H1 (cell line): ENCODE measurements at regions not wholly inside any gene's neighbourhood (a gene's known extent, or its start where the extent isn't known, plus 50 kb on each side); places are given as distances from the start of the nearest gene placed in this dataset.

ENCODE experiments used
- CTCF ChIA-PET: fragments of 300-600 bp; sonication (Branson Sonifier 250); formaldehyde crosslinking; loops from one replicate; lab custom pipeline; 2021; ENCODE audit not compliant: partially characterized antibody; lab: Charles Lee
- POLR2A ChIA-PET: fragments of 300-600 bp; sonication (Branson Sonifier 250); formaldehyde crosslinking; loops from one replicate; lab custom pipeline; 2021; ENCODE audit warnings: inconsistent platforms; ENCODE audit not compliant: partially characterized antibody; lab: Charles Lee
- DNase-seq, 2 experiments: peaks; one replicate each; pipeline versions ENCODE4 v3.0.0 to v3.0.0-alpha.2; 2010 to 2022; ENCODE audit warnings: low spot score in 2 of 2, low read depth in 1 of 2, mixed read lengths in 1 of 2
- FAIRE-seq: peaks from 2 replicates; lab custom pipeline; 2011; peaks lifted over from hg19 to GRCh38; lab: Jason Lieb, UNC
- H2AFZ ChIP-seq: 2 replicates; pipeline ENCODE4 v1.8.1; 2012; ENCODE audit warnings: low read length, inconsistent platforms
- H2AK5ac ChIP-seq: 2 replicates; pipeline ENCODE4 v1.6.1; 2013; ENCODE audit warnings: low read depth, low read length
- H2BK120ac ChIP-seq: replicated peaks from 2 replicates; pipeline ENCODE3; 2013; ENCODE audit warnings: low read depth, low read length, inconsistent platforms
- H2BK12ac ChIP-seq: 2 replicates; pipeline ENCODE4 v1.6.1; 2013; ENCODE audit warnings: low read depth, low read length
- H2BK15ac ChIP-seq: 2 replicates; pipeline ENCODE4 v1.6.1; 2013; ENCODE audit warnings: low read length
- H2BK20ac ChIP-seq: 2 replicates; pipeline ENCODE4 v1.6.1; 2013; ENCODE audit warnings: low read length
- H2BK5ac ChIP-seq: 2 replicates; pipeline ENCODE4 v1.6.1; 2013; ENCODE audit warnings: low read depth, low read length
- H3K14ac ChIP-seq: 2 replicates; pipeline ENCODE4 v1.6.1; 2013; ENCODE audit warnings: inconsistent platforms; ENCODE audit not compliant: insufficient read length
- H3K18ac ChIP-seq: 2 replicates; pipeline ENCODE4 v1.6.1; 2013; ENCODE audit warnings: low read length; ENCODE audit errors: extremely low read depth
- H3K23ac ChIP-seq: 2 replicates; pipeline ENCODE4 v1.6.1; 2013; ENCODE audit warnings: inconsistent platforms; ENCODE audit not compliant: insufficient read length
- H3K23me2 ChIP-seq: 2 replicates; pipeline ENCODE4 v1.6.1; 2013; ENCODE audit warnings: low read depth, low read length
- H3K27ac ChIP-seq: 2 replicates; pipeline ENCODE4 v1.6.1; 2011; ENCODE audit warnings: low read depth, low read length, inconsistent platforms
- H3K27me3 ChIP-seq, 4 experiments: replicated peaks in 1 of 4; 1 replicate in 1 of 4; 2 replicates in 3 of 4; pipeline versions ENCODE4 v1.6.1 to v1.8.1; 2011 to 2013; ENCODE audit warnings: low read length in 3 of 4, mild to moderate bottlenecking in 3 of 4, inconsistent platforms in 2 of 4, mixed read lengths in 2 of 4, moderate library complexity in 1 of 4; ENCODE audit not compliant: control insufficient read depth in 3 of 4, insufficient read depth in 3 of 4; ENCODE audit errors: extremely low read depth in 1 of 4
- H3K36me3 ChIP-seq, 4 experiments: 2 replicates each; pipeline versions ENCODE4 v1.6.1 to v1.8.1; 2011 to 2013; ENCODE audit warnings: mild to moderate bottlenecking in 4 of 4, low read length in 3 of 4, moderate library complexity in 2 of 4, control low read depth in 1 of 4, inconsistent platforms in 1 of 4; ENCODE audit not compliant: insufficient read depth in 4 of 4, control insufficient read depth in 2 of 4
- H3K4ac ChIP-seq: replicated peaks from 2 replicates; pipeline ENCODE3; 2013; ENCODE audit warnings: low read length, low read depth, mixed read lengths, inconsistent platforms; ENCODE audit not compliant: insufficient read length
- H3K4me1 ChIP-seq, 4 experiments: replicated peaks in 1 of 4; 1 replicate in 1 of 4; 2 replicates in 3 of 4; pipeline versions ENCODE4 v1.6.1 to v1.8.1; 2011 to 2013; ENCODE audit warnings: low read length in 3 of 4, inconsistent platforms in 2 of 4, mixed read lengths in 1 of 4; ENCODE audit not compliant: insufficient read depth in 4 of 4, control insufficient read depth in 3 of 4
- H3K4me2 ChIP-seq, 2 experiments: 2 replicates each; pipeline versions ENCODE4 v1.6.1 to v1.8.1; 2011 to 2013; ENCODE audit warnings: low read depth in 2 of 2, low read length in 2 of 2, control low read depth in 1 of 2, inconsistent platforms in 1 of 2, mild to moderate bottlenecking in 1 of 2; ENCODE audit not compliant: insufficient read depth in 1 of 2
- H3K4me3 ChIP-seq, 4 experiments: fragments of 200-600, 300-600 bp in 1 of 4; sonication (generic), shearing (Covaris generic), sonication (Bioruptor Twin) in 1 of 4; 2 replicates each; pipeline versions ENCODE4 v1.5.1 to v1.8.1; 2011 to 2016; ENCODE audit warnings: low read length in 4 of 4, low read depth in 3 of 4, control low read depth in 2 of 4, inconsistent platforms in 2 of 4, mild to moderate bottlenecking in 2 of 4, mixed read lengths in 1 of 4, moderate library complexity in 1 of 4; ENCODE audit not compliant: insufficient read depth in 2 of 4; ENCODE audit errors: extremely low read depth in 1 of 4
- H3K56ac ChIP-seq: replicated peaks from 2 replicates; pipeline ENCODE3; 2013; ENCODE audit warnings: low read depth, mild to moderate bottlenecking, mixed read lengths, low read length, inconsistent platforms; ENCODE audit not compliant: insufficient read length
- H3K79me1 ChIP-seq: 2 replicates; pipeline ENCODE4 v1.6.1; 2013; ENCODE audit warnings: low read depth, low read length, control low read depth
- H3K79me2 ChIP-seq, 2 experiments: 2 replicates each; pipeline versions ENCODE4 v1.6.1 to v1.8.1; 2012 to 2013; ENCODE audit warnings: low read length in 2 of 2, mild to moderate bottlenecking in 2 of 2, inconsistent platforms in 1 of 2; ENCODE audit not compliant: insufficient read depth in 2 of 2, control insufficient read depth in 1 of 2
- H3K9ac ChIP-seq, 4 experiments: replicated peaks in 1 of 4; 1 replicate in 1 of 4; 2 replicates in 3 of 4; pipeline versions ENCODE4 v1.6.1 to v1.8.1; 2011 to 2013; ENCODE audit warnings: low read depth in 3 of 4, low read length in 3 of 4, control low read depth in 2 of 4, mild to moderate bottlenecking in 2 of 4, moderate library complexity in 2 of 4, inconsistent platforms in 1 of 4; ENCODE audit errors: extremely low read depth in 1 of 4
- H3K9me3 ChIP-seq, 2 experiments: 2 replicates each; pipeline versions ENCODE4 v1.6.1 to v1.8.1; 2012 to 2013; ENCODE audit warnings: mild to moderate bottlenecking in 2 of 2, moderate library complexity in 2 of 2, control low read depth in 1 of 2, inconsistent platforms in 1 of 2, low read depth in 1 of 2, low read length in 1 of 2, mixed read lengths in 1 of 2; ENCODE audit not compliant: insufficient read depth in 2 of 2
- H4K20me1 ChIP-seq, 2 experiments: replicated peaks in 1 of 2; 2 replicates each; pipeline versions ENCODE3 to v1.8.1; 2011 to 2013; ENCODE audit warnings: inconsistent platforms in 2 of 2, low read length in 2 of 2, mild to moderate bottlenecking in 1 of 2; ENCODE audit not compliant: insufficient read depth in 2 of 2, control insufficient read depth in 1 of 2
- H4K5ac ChIP-seq: 2 replicates; pipeline ENCODE4 v1.6.1; 2013; ENCODE audit warnings: low read length, low read depth, mixed read lengths, inconsistent platforms; ENCODE audit not compliant: insufficient read length
- H4K8ac ChIP-seq: 2 replicates; pipeline ENCODE4 v1.8.0; 2013; ENCODE audit warnings: mild to moderate bottlenecking, moderate library complexity, low read length, inconsistent platforms; ENCODE audit not compliant: insufficient read depth; ENCODE audit errors: extremely low read depth
- H4K91ac ChIP-seq: replicated peaks from 2 replicates; pipeline ENCODE3; 2013; ENCODE audit warnings: low read length, mixed read lengths, inconsistent platforms; ENCODE audit not compliant: insufficient read length
- EGR1 ChIP-seq: IDR thresholded peaks from 2 replicates; pipeline ENCODE4 v1.6.1; 2011; ENCODE audit warnings: low read depth, low read length, borderline replicate concordance
- HDAC2 ChIP-seq, 2 experiments: fragments of 300-600 bp in 1 of 2; sonication (generic) in 1 of 2; IDR thresholded peaks; 2 replicates each; pipeline ENCODE4 v1.6.1; 2011 to 2012; ENCODE audit warnings: low read depth in 2 of 2, low read length in 2 of 2, mild to moderate bottlenecking in 2 of 2, moderate library complexity in 2 of 2, borderline replicate concordance in 1 of 2, inconsistent platforms in 1 of 2
- RAD21 ChIP-seq, 2 experiments: IDR thresholded peaks in 1 of 2; conservative IDR thresholded peaks in 1 of 2; 2 replicates each; pipeline ENCODE4 v1.6.1; 2011; ENCODE audit warnings: low read depth in 2 of 2, low read length in 2 of 2, improper control_type of control experiment in 1 of 2, inconsistent platforms in 1 of 2, mild to moderate bottlenecking in 1 of 2, moderate library complexity in 1 of 2
- SP2 ChIP-seq: IDR thresholded peaks from 2 replicates; pipeline ENCODE4 v1.6.1; 2012; ENCODE audit warnings: mild to moderate bottlenecking, low read length, inconsistent platforms
- WGBS, 2 experiments: shearing (Covaris generic) in 1 of 2; methylation state at CpG; one replicate each; pipeline versions ENCODE4 v1.1.6 to v1.1.7; 2013 to 2015; ENCODE audit warnings: low lambda C conversion rate in 2 of 2, mixed read lengths in 2 of 2, inconsistent platforms in 1 of 2, low coverage in 1 of 2, missing lambda C conversion rate in 1 of 2; ENCODE audit not compliant: insufficient replicate concordance in 2 of 2, insufficient coverage in 1 of 2, insufficient read length in 1 of 2; ENCODE audit errors: extremely low coverage in 1 of 2, missing lambda C conversion rate in 1 of 2; 5-methylcytosine and 5-hydroxymethylcytosine counted together

GRCh38 chr4:16992566-16993225 is 94.3 kb upstream of the LDB2 start:
- Histone ChIP-seq H3K56ac (no peak overlapping the region), H3K4me1 (peaks cover 2 to 19% (median 10%) of the 10 kb centered on the region in 4 experiments), H4K8ac (no peak overlapping the region), H3K4ac (no peak overlapping the region), H3K9me3 (no peaks in the 10 kb centered on the region), H4K5ac (no peak overlapping the region), H2BK20ac (no peak overlapping the region), H2BK5ac (no peak overlapping the region), H3K27me3 (peaks cover 0 to 2% (median 0%) of the 10 kb centered on the region in 4 experiments; a peak in 1 of 7 replicates), H3K23me2 (no peaks in the 10 kb centered on the region), H4K20me1 (no peaks in the 10 kb centered on the region), H3K79me2 (no peaks in the 10 kb centered on the region; a peak in 1 of 4 replicates), H3K23ac (no peak overlapping the region), H2BK12ac (peak overlapping the region; percentile 46; the same call in 1 of the 2 replicates), H3K79me1 (no peaks in the 10 kb centered on the region), H3K14ac (no peak overlapping the region), H3K4me3 (no peak overlapping the region), H3K4me2 (no peak overlapping the region), H2BK15ac (no peak overlapping the region), H3K36me3 (no peaks in the 10 kb centered on the region), H2AK5ac (no peak overlapping the region), H2BK120ac (peak overlapping the region; percentile 25), H3K9ac (no peak overlapping the region), H3K27ac (no peak overlapping the region), H4K91ac (no peak overlapping the region), H2AFZ (no peak overlapping the region), H3K18ac (no peak overlapping the region)
- no peak for TF ChIP-seq SP2
- no peak for TF ChIP-seq HDAC2 (IDR thresholded peaks at IDR 0.05; ENCODE audit: borderline replicate concordance in 1 of 2, low read depth in 2 of 2, low read length in 2 of 2)
- no peak for TF ChIP-seq RAD21 (IDR thresholded peaks at IDR 0.05 in 1 of 2, conservative IDR thresholded peaks at IDR 0.05 in 1 of 2; ENCODE audit: low read depth in 2 of 2, low read length in 2 of 2)
- no peak for TF ChIP-seq EGR1
- 86 to 100% methylated on average over 1 to 5 of the region's 5 CpGs for WGBS, 2 experiments
- DNase-seq (no peak), FAIRE-seq (no peak)
- POLR2A ChIA-PET: no interaction called here
- CTCF ChIA-PET: interaction anchor here (1.2 kb wide), 1 partner anchor 119 kb away, joined by 3 read pairs; no protein-coding TSS in a partner anchor
